ENCODE measurements at regions not wholly inside any gene's neighbourhood (a gene's known extent, or its start where the extent isn't known, plus 50 kb on each side); places are given as distances from the start of the nearest gene placed in this dataset.

GRCh38 chr12:88630561-88630960 lies 50.3 kb upstream of the KITLG start:
- no peak for ATAC-seq

More at GRCh38 chr12:88630561-88630960, 50.3 kb upstream of the KITLG start:
- intact Hi-C loops (cut with DNase I), result loop anchor here in 2 of 10 donors (5.0 to 10.0 kb wide), 2 partner anchors 362 to 364 kb away; no protein-coding TSS in a partner anchor
- Histone ChIP-seq H3K4me3 (no peak overlapping the region), H3K9me3 (no peaks in the 10 kb centered on the region), H3K36me3 (no peaks in the 10 kb centered on the region), H3K4me1 (no peaks in the 10 kb centered on the region), H3K27me3 (no peaks in the 10 kb centered on the region), H3K27ac (no peak overlapping the region)
- DNase-seq, result no peak
- TF ChIP-seq, protein P1, sequence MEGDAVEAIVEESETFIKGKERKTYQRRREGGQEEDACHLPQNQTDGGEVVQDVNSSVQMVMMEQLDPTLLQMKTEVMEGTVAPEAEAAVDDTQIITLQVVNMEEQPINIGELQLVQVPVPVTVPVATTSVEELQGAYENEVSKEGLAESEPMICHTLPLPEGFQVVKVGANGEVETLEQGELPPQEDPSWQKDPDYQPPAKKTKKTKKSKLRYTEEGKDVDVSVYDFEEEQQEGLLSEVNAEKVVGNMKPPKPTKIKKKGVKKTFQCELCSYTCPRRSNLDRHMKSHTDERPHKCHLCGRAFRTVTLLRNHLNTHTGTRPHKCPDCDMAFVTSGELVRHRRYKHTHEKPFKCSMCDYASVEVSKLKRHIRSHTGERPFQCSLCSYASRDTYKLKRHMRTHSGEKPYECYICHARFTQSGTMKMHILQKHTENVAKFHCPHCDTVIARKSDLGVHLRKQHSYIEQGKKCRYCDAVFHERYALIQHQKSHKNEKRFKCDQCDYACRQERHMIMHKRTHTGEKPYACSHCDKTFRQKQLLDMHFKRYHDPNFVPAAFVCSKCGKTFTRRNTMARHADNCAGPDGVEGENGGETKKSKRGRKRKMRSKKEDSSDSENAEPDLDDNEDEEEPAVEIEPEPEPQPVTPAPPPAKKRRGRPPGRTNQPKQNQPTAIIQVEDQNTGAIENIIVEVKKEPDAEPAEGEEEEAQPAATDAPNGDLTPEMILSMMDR (IDR thresholded peaks at IDR 0.05), result no peak
- no peak for TF ChIP-seq POLR2A (IDR thresholded peaks at IDR 0.05)

Data from heart left ventricle (tissue), 14 donors.